ENCODE measurements at regions not wholly inside any gene's neighbourhood (a gene's known extent, or its start where the extent isn't known, plus 50 kb on each side); places are given as distances from the start of the nearest gene placed in this dataset.
"Not testable (repeated sequence)": the region's sequence is repeated elsewhere in the genome, so short reads cannot be mapped to it uniquely, and the experiment has no call there.

DNA sequence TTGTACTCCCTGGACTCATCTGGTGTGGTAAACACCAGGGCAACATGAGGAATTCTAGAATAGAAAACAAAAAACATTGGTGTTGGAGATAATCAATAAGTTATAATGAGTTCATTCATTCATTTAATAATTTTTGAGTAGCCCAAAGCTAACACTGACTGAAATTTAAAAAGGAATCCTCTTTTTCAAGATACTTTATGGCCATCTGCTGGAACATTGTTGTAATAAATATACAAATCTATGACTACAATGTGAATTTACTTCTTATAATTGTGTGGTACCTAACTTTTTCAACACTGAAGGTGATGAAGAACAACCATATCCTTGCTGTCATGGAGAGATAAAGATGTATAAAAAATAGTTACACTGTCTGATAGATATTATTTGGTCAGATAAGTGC, 687.3 kb upstream of the MIS18BP1 start:
- TF ChIP-seq FOS (IDR thresholded peaks at IDR 0.05; ENCODE audit: borderline replicate concordance, insufficient read depth, low read length) (no peak), POLR2AphosphoS5 (IDR thresholded peaks at IDR 0.05; ENCODE audit: insufficient read depth, low read depth, low read length) (no peak), EZH2 (IDR thresholded peaks at IDR 0.05; ENCODE audit: borderline replicate concordance, low read depth, low read length, severe bottlenecking) (no peak), MYC (IDR thresholded peaks at IDR 0.05; ENCODE audit: low read depth, low read length) (no peak)
- TF ChIP-seq, protein P1, sequence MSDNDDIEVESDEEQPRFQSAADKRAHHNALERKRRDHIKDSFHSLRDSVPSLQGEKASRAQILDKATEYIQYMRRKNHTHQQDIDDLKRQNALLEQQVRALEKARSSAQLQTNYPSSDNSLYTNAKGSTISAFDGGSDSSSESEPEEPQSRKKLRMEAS (IDR thresholded peaks at IDR 0.05; ENCODE audit: insufficient read depth, insufficient read length): no peak
- H3K36me3 ChIP-seq (ENCODE audit: control insufficient read depth in 2 of 2, extremely low read depth in 1 of 2, insufficient read depth in 2 of 2, low read length in 2 of 2): no peaks in the 10 kb centered on the region
- BruUV-seq (replicated peaks): no TSS peak
- no peaks in the 10 kb centered on the region for H3K79me2 ChIP-seq (ENCODE audit: control insufficient read depth, insufficient read depth, low read length)
- POLR2A ChIA-PET: no interaction called here
- no peaks in the 10 kb centered on the region for H4K20me1 ChIP-seq (replicated peaks; ENCODE audit: control insufficient read depth, extremely low read depth, insufficient read depth, low read length)
- no peaks in the 10 kb centered on the region for H3K27me3 ChIP-seq (ENCODE audit: control insufficient read depth in 2 of 2, insufficient read depth in 2 of 2, low read length in 2 of 2)
- no peaks in the 10 kb centered on the region for H3K9me3 ChIP-seq (replicated peaks; ENCODE audit: control insufficient read depth, insufficient read depth, low read length)
- H2AFZ ChIP-seq (ENCODE audit: low read depth, low read length): no peak overlapping the region
- FAIRE-seq (no peak), DNase-seq (ENCODE audit: low read depth, low spot score) (no peak)
- no peaks in the 10 kb centered on the region for H3K4me1 ChIP-seq (ENCODE audit: control insufficient read depth, extremely low read depth, insufficient read depth, low read length)
- H3K27ac ChIP-seq (ENCODE audit: insufficient read depth, low read depth, low read length): no peak overlapping the region
- H3K9me1 ChIP-seq (replicated peaks; ENCODE audit: control insufficient read depth, extremely low read depth, insufficient read depth, low read length): no peaks in the 10 kb centered on the region
- dilution Hi-C loops (cut with MboI; ENCODE audit: extremely low pct_ligation_motif_present, low sequenced_read_pairs): no loop called here
- no peak overlapping the region for H3K4me3 ChIP-seq (replicated peaks in 1 of 3; ENCODE audit: insufficient read depth in 1 of 3, low read depth in 1 of 3, low read length in 3 of 3)
- CTCF ChIA-PET: no interaction called here
- H3K4me2 ChIP-seq (ENCODE audit: insufficient read depth, low read length): no peak overlapping the region
- no peak overlapping the region for H3K9ac ChIP-seq (replicated peaks; ENCODE audit: extremely low read depth, insufficient read depth, low read length)
- intact Hi-C loops (cut with micrococcal nuclease): no loop called here

DNA sequence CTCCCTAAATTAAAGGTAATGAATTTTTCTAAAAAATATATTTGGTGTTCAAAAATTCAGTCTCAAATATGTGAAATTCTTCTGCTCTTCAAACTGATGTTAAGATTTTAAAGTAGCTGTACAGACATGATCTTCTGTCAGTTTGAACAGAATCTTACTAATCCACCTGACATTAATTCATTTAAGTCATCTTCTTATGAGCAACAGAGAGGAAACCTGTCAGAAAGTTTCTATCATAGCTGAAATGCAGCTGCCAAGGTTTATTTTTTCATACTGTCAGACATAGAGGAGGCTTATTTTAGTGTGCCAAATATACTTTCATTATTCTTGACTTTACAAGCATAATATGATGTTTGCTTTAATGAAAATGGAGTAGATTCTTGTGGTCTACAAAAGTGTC, 686.6 kb upstream of the MIS18BP1 start:
- no peaks in the 10 kb centered on the region for H3K36me3 ChIP-seq (ENCODE audit: control insufficient read depth in 2 of 2, extremely low read depth in 1 of 2, insufficient read depth in 2 of 2, low read length in 2 of 2)
- dilution Hi-C loops (cut with MboI; ENCODE audit: extremely low pct_ligation_motif_present, low sequenced_read_pairs) (no loop called here), intact Hi-C loops (cut with micrococcal nuclease) (no loop called here)
- ChIA-PET POLR2A (no interaction called here), CTCF (no interaction called here)
- H3K4me2 ChIP-seq (ENCODE audit: insufficient read depth, low read length): no peak overlapping the region
- H3K79me2 ChIP-seq (ENCODE audit: control insufficient read depth, insufficient read depth, low read length): no peaks in the 10 kb centered on the region
- H2AFZ ChIP-seq (ENCODE audit: low read depth, low read length): no peak overlapping the region
- FAIRE-seq (no peak), DNase-seq (ENCODE audit: low read depth, low spot score) (no peak)
- H3K27ac ChIP-seq (ENCODE audit: insufficient read depth, low read depth, low read length): no peak overlapping the region
- no peaks in the 10 kb centered on the region for H4K20me1 ChIP-seq (replicated peaks; ENCODE audit: control insufficient read depth, extremely low read depth, insufficient read depth, low read length)
- H3K4me1 ChIP-seq (ENCODE audit: control insufficient read depth, extremely low read depth, insufficient read depth, low read length): no peaks in the 10 kb centered on the region
- no peak for TF ChIP-seq POLR2AphosphoS5 (IDR thresholded peaks at IDR 0.05; ENCODE audit: insufficient read depth, low read depth, low read length)
- no peak for TF ChIP-seq MYC (IDR thresholded peaks at IDR 0.05; ENCODE audit: low read depth, low read length)
- no peak for TF ChIP-seq POLR2A (IDR thresholded peaks at IDR 0.05; ENCODE audit: low read depth, low read length)
- TF ChIP-seq JUN (IDR thresholded peaks at IDR 0.05; ENCODE audit: borderline replicate concordance, insufficient read depth, insufficient read length, low read depth): no peak
- no peak for TF ChIP-seq EZH2 (IDR thresholded peaks at IDR 0.05; ENCODE audit: borderline replicate concordance, low read depth, low read length, severe bottlenecking)
- TF ChIP-seq GATA2 (IDR thresholded peaks at IDR 0.05; ENCODE audit: insufficient read depth, insufficient read length, low read depth, low read length): no peak
- TF ChIP-seq, protein P2, sequence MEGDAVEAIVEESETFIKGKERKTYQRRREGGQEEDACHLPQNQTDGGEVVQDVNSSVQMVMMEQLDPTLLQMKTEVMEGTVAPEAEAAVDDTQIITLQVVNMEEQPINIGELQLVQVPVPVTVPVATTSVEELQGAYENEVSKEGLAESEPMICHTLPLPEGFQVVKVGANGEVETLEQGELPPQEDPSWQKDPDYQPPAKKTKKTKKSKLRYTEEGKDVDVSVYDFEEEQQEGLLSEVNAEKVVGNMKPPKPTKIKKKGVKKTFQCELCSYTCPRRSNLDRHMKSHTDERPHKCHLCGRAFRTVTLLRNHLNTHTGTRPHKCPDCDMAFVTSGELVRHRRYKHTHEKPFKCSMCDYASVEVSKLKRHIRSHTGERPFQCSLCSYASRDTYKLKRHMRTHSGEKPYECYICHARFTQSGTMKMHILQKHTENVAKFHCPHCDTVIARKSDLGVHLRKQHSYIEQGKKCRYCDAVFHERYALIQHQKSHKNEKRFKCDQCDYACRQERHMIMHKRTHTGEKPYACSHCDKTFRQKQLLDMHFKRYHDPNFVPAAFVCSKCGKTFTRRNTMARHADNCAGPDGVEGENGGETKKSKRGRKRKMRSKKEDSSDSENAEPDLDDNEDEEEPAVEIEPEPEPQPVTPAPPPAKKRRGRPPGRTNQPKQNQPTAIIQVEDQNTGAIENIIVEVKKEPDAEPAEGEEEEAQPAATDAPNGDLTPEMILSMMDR (IDR thresholded peaks at IDR 0.05; ENCODE audit: extremely low read depth in 1 of 2, insufficient read depth in 1 of 2, low read depth in 1 of 2, low read length in 2 of 2): no peak
- H3K9me1 ChIP-seq (replicated peaks; ENCODE audit: control insufficient read depth, extremely low read depth, insufficient read depth, low read length): no peaks in the 10 kb centered on the region
- no TSS peak for BruUV-seq (replicated peaks)
- no peak overlapping the region for H3K9ac ChIP-seq (replicated peaks; ENCODE audit: extremely low read depth, insufficient read depth, low read length)
- H3K4me3 ChIP-seq (replicated peaks in 1 of 3; ENCODE audit: insufficient read depth in 1 of 3, low read depth in 1 of 3, low read length in 3 of 3): no peak overlapping the region
- peaks cover 1% of the 10 kb centered on the region for H3K9me3 ChIP-seq (replicated peaks; ENCODE audit: control insufficient read depth, insufficient read depth, low read length)
- no peaks in the 10 kb centered on the region for H3K27me3 ChIP-seq (ENCODE audit: control insufficient read depth in 2 of 2, insufficient read depth in 2 of 2, low read length in 2 of 2)

DNA sequence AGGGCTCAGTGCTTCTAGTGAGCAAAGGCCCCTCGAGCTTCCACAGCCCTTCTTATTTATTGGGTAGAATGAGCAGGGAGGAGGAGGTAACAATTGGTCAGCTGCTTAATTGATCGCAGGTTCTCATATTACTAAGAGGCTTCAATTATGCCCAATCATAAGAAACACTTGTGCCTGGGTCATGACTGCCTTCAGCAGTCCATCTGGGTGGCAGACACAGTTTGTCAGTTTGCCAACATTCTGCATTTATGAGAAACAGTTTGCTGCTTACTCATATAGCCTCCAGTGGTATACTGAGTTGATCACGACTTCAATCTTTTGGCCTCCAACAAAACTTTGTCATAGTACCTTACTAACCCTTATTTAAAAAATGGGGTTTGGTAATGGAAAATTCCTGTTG, 667.0 kb upstream of the MIS18BP1 start:
- H3K9ac ChIP-seq (replicated peaks; ENCODE audit: extremely low read depth, insufficient read depth, low read length); H4K20me1 ChIP-seq (replicated peaks; ENCODE audit: control insufficient read depth, extremely low read depth, insufficient read depth, low read length); H3K36me3 ChIP-seq (ENCODE audit: control insufficient read depth in 2 of 2, extremely low read depth in 1 of 2, insufficient read depth in 2 of 2, low read length in 2 of 2); dilution Hi-C loops (cut with MboI; ENCODE audit: extremely low pct_ligation_motif_present, low sequenced_read_pairs); H3K79me2 ChIP-seq (ENCODE audit: control insufficient read depth, insufficient read depth, low read length); BruUV-seq (replicated peaks); H3K4me3 ChIP-seq (replicated peaks in 1 of 3; ENCODE audit: insufficient read depth in 1 of 3, low read depth in 1 of 3, low read length in 3 of 3); POLR2A ChIA-PET; H2AFZ ChIP-seq (ENCODE audit: low read depth, low read length); CTCF ChIA-PET; H3K9me3 ChIP-seq (replicated peaks; ENCODE audit: control insufficient read depth, insufficient read depth, low read length); H3K27ac ChIP-seq (ENCODE audit: insufficient read depth, low read depth, low read length); H3K4me2 ChIP-seq (ENCODE audit: insufficient read depth, low read length); DNase-seq (ENCODE audit: low read depth, low spot score); H3K4me1 ChIP-seq (ENCODE audit: control insufficient read depth, extremely low read depth, insufficient read depth, low read length); FAIRE-seq; intact Hi-C loops (cut with micrococcal nuclease); H3K9me1 ChIP-seq (replicated peaks; ENCODE audit: control insufficient read depth, extremely low read depth, insufficient read depth, low read length); H3K27me3 ChIP-seq (ENCODE audit: control insufficient read depth in 2 of 2, insufficient read depth in 2 of 2, low read length in 2 of 2): not testable (repeated sequence)

All from endothelial cell of umbilical vein (primary cell).